ENCODE measurements at regions not wholly inside any gene's neighbourhood (a gene's known extent, or its start where the extent isn't known, plus 50 kb on each side); places are given as distances from the start of the nearest gene placed in this dataset.

DNA sequence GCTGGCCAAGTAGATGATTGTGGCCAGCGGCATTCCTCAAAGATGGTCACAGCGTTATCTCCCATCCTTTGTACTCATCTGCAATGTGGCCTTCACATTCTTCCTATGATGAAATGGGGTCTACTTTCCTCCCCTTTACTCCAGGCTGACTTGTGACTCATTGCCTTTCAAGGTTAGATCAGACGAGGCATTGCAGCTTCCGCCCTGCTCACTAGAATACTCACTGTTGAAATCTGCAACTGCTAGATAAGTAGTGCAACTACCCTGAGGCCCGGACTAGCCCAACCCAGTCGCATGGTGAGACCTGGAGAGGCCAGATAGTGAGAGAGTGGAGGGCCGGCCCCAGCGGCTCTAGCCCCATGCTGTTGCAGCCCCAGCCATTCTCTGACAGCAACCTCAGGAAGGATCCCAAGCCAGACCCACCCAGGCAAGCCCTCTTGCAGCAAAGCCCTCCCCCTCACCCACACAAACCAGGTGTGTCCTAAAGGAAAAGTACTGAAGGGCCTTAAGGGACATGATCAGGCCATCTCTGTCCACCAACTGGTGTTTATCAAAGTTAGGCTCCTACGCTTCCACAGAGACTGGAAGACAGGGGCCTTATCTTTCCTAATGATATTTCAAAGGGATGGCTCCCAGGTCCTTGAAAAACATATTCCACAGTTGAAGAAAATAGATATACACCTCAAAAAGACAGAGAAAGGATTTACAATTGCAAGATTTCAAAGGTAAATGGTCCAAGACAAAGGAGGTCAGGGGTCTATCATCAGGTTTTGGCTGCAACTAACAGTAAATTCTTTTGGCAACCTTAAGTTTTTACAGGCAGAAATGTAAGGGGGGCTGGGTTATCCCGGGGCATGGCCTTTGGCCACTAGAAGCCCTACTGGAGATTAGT, 107.2 kb upstream of the TRIM24 start (continued):
- TF ChIP-seq, protein P1, sequence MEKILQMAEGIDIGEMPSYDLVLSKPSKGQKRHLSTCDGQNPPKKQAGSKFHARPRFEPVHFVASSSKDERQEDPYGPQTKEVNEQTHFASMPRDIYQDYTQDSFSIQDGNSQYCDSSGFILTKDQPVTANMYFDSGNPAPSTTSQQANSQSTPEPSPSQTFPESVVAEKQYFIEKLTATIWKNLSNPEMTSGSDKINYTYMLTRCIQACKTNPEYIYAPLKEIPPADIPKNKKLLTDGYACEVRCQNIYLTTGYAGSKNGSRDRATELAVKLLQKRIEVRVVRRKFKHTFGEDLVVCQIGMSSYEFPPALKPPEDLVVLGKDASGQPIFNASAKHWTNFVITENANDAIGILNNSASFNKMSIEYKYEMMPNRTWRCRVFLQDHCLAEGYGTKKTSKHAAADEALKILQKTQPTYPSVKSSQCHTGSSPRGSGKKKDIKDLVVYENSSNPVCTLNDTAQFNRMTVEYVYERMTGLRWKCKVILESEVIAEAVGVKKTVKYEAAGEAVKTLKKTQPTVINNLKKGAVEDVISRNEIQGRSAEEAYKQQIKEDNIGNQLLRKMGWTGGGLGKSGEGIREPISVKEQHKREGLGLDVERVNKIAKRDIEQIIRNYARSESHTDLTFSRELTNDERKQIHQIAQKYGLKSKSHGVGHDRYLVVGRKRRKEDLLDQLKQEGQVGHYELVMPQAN (conservative IDR thresholded peaks at IDR 0.05), result no peak
- TF ChIP-seq ATF3 (IDR thresholded peaks at IDR 0.05; ENCODE audit: borderline replicate concordance, extremely low read depth, low read depth, low read length), result no peak
- no peak for TF ChIP-seq MYB (IDR thresholded peaks at IDR 0.05; ENCODE audit: borderline replicate concordance, low read depth, low read length)
- TF ChIP-seq, protein P2, sequence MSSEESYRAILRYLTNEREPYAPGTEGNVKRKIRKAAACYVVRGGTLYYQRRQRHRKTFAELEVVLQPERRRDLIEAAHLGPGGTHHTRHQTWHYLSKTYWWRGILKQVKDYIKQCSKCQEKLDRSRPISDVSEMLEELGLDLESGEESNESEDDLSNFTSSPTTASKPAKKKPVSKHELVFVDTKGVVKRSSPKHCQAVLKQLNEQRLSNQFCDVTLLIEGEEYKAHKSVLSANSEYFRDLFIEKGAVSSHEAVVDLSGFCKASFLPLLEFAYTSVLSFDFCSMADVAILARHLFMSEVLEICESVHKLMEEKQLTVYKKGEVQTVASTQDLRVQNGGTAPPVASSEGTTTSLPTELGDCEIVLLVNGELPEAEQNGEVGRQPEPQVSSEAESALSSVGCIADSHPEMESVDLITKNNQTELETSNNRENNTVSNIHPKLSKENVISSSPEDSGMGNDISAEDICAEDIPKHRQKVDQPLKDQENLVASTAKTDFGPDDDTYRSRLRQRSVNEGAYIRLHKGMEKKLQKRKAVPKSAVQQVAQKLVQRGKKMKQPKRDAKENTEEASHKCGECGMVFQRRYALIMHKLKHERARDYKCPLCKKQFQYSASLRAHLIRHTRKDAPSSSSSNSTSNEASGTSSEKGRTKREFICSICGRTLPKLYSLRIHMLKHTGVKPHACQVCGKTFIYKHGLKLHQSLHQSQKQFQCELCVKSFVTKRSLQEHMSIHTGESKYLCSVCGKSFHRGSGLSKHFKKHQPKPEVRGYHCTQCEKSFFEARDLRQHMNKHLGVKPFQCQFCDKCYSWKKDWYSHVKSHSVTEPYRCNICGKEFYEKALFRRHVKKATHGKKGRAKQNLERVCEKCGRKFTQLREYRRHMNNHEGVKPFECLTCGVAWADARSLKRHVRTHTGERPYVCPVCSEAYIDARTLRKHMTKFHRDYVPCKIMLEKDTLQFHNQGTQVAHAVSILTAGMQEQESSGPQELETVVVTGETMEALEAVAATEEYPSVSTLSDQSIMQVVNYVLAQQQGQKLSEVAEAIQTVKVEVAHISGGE (CRISPR knock-in tag; IDR thresholded peaks at IDR 0.05), result no peak
- TF ChIP-seq FOS (IDR thresholded peaks at IDR 0.05; ENCODE audit: borderline replicate concordance, extremely low read depth, insufficient read length), result no peak
- no peak for TF ChIP-seq SREBF2 (IDR thresholded peaks at IDR 0.05; ENCODE audit: low read length)
- no peak for TF ChIP-seq TARDBP (IDR thresholded peaks at IDR 0.05; ENCODE audit: borderline replicate concordance)
- no peak for TF ChIP-seq CHD4 (IDR thresholded peaks at IDR 0.05)
- no peak for TF ChIP-seq IKZF2 (IDR thresholded peaks at IDR 0.05)
- TF ChIP-seq, protein P3, sequence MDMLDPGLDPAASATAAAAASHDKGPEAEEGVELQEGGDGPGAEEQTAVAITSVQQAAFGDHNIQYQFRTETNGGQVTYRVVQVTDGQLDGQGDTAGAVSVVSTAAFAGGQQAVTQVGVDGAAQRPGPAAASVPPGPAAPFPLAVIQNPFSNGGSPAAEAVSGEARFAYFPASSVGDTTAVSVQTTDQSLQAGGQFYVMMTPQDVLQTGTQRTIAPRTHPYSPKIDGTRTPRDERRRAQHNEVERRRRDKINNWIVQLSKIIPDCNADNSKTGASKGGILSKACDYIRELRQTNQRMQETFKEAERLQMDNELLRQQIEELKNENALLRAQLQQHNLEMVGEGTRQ (IDR thresholded peaks at IDR 0.05; ENCODE audit: borderline replicate concordance, low read depth, low read length), result no peak
- no peak for TF ChIP-seq CBX5 (IDR thresholded peaks at IDR 0.05; ENCODE audit: low read depth)
- TF ChIP-seq YY1 (IDR thresholded peaks at IDR 0.05; ENCODE audit: low read depth, low read length), result no peak
- TF ChIP-seq RELA (IDR thresholded peaks at IDR 0.05; ENCODE audit: borderline replicate concordance, partially characterized antibody), result no peak
- no peak for TF ChIP-seq BHLHE40 (IDR thresholded peaks at IDR 0.05; ENCODE audit: borderline replicate concordance in 1 of 2, low read depth in 2 of 2, low read length in 1 of 2)
- TF ChIP-seq LARP7 (IDR thresholded peaks at IDR 0.05), result no peak
